HEK293 (cell line): ENCODE measurements at regions not wholly inside any gene's neighbourhood (a gene's known extent, or its start where the extent isn't known, plus 50 kb on each side); places are given as distances from the start of the nearest gene placed in this dataset.

Source experiments
- CTCF ChIA-PET: fragments of 350-600 bp; formaldehyde crosslinking; extraction: SDS; loops from one replicate; lab custom pipeline; 2021; ENCODE audit warnings: antibody characterized with exemption; lab: Yijun Ruan, JAX
- POLR2A ChIA-PET: fragments of 300-600 bp; formaldehyde crosslinking; extraction: SDS; loops from one replicate; lab custom pipeline; 2020; ENCODE audit warnings: antibody characterized with exemption, inconsistent platforms; lab: Yijun Ruan, JAX
- H3K27ac ChIP-seq: fragments of 200-500 bp; sonication (Bioruptor generic); 2 replicates; pipeline ENCODE4 v1.5.1; 2014; ENCODE audit warnings: low read depth, low read length, control low read depth, inconsistent platforms; ENCODE audit errors: extremely low read depth
- H3K36me3 ChIP-seq, 2 experiments: fragments of 200-500 bp in 1 of 2; sonication (Bioruptor generic) in 1 of 2; 1 replicate in 1 of 2; 2 replicates in 1 of 2; pipeline ENCODE4 v1.5.1; 2014 to 2017; ENCODE audit warnings: inconsistent platforms in 2 of 2, low read length in 2 of 2; ENCODE audit not compliant: control insufficient read depth in 2 of 2, insufficient read depth in 1 of 2
- H3K4me1 ChIP-seq: fragments of 200-500 bp; sonication (Bioruptor generic); 2 replicates; pipeline ENCODE4 v1.5.1; 2014; ENCODE audit warnings: mild to moderate bottlenecking, low read length, inconsistent platforms; ENCODE audit not compliant: control insufficient read depth, insufficient read depth
- H3K4me3 ChIP-seq: 2 replicates; pipeline ENCODE4 v1.5.1; 2011; ENCODE audit warnings: low read depth, mild to moderate bottlenecking, control low read depth, low read length, moderate library complexity
- H3K9me3 ChIP-seq: fragments of 200-500 bp; sonication (Bioruptor generic); 2 replicates; pipeline ENCODE4 v1.5.1; 2014; ENCODE audit warnings: low read depth, low read length, inconsistent platforms; ENCODE audit not compliant: control insufficient read depth, insufficient read depth
- EGR2 ChIP-seq: fragments of 450-650 bp; formaldehyde crosslinking; IDR thresholded peaks from 2 replicates; pipeline ENCODE4 v1.5.1; 2016; ENCODE audit warnings: low read depth, missing biosample characterization, missing genetic modification characterization
- IKZF3 ChIP-seq: fragments of 450-650 bp; IDR thresholded peaks from 2 replicates; pipeline ENCODE4 v1.5.0; 2018; ENCODE audit warnings: missing biosample characterization, mild to moderate bottlenecking, missing genetic modification characterization, moderate library complexity
- KLF16 ChIP-seq: fragments of 450-650 bp; formaldehyde crosslinking; IDR thresholded peaks from 2 replicates; pipeline ENCODE4 v1.5.1; 2017; ENCODE audit warnings: missing biosample characterization, missing genetic modification characterization
- KLF7 ChIP-seq: fragments of 450-650 bp; formaldehyde crosslinking; IDR thresholded peaks from 2 replicates; pipeline ENCODE4 v1.5.1; 2016; ENCODE audit warnings: missing biosample characterization, missing genetic modification characterization, borderline replicate concordance
- KLF8 ChIP-seq: fragments of 450-650 bp; formaldehyde crosslinking; IDR thresholded peaks from 2 replicates; pipeline ENCODE4 v1.5.1; 2016; ENCODE audit warnings: missing biosample characterization, missing genetic modification characterization
- SCRT2 ChIP-seq: fragments of 450-650 bp; formaldehyde crosslinking; IDR thresholded peaks from 2 replicates; pipeline ENCODE4 v1.5.1; 2016; ENCODE audit warnings: missing biosample characterization, missing genetic modification characterization
- ZFHX2 ChIP-seq: fragments of 450-650 bp; formaldehyde crosslinking; conservative IDR thresholded peaks from 2 replicates; pipeline ENCODE4 v1.5.1; 2016; ENCODE audit warnings: missing biosample characterization, missing genetic modification characterization
- ZFP41 ChIP-seq: fragments of 450-650 bp; formaldehyde crosslinking; IDR thresholded peaks from 2 replicates; pipeline ENCODE4 v1.5.1; 2016; ENCODE audit warnings: missing biosample characterization, missing genetic modification characterization, borderline replicate concordance
- ZNF658 ChIP-seq: fragments of 450-650 bp; formaldehyde crosslinking; IDR thresholded peaks from 2 replicates; pipeline ENCODE4; 2016; ENCODE audit warnings: missing biosample characterization, missing genetic modification characterization
- ZNF670 ChIP-seq: fragments of 450-650 bp; formaldehyde crosslinking; IDR thresholded peaks from 2 replicates; pipeline ENCODE4 v1.5.1; 2016; ENCODE audit warnings: missing biosample characterization, missing genetic modification characterization, low read depth
- ZSCAN23 ChIP-seq: fragments of 450-650 bp; formaldehyde crosslinking; IDR thresholded peaks from 2 replicates; pipeline ENCODE4 v1.5.1; 2016; ENCODE audit warnings: missing biosample characterization, missing genetic modification characterization
- TF ChIP-seq, protein P1 (sequence below): fragments of 450-650 bp; formaldehyde crosslinking; conservative IDR thresholded peaks from 2 replicates; pipeline ENCODE4 v1.5.1; 2016; ENCODE audit warnings: low read depth, missing biosample characterization, missing genetic modification characterization
- TF ChIP-seq, protein P2 (sequence below): fragments of 450-650 bp; formaldehyde crosslinking; IDR thresholded peaks from 2 replicates; pipeline ENCODE4 v1.5.1; 2016; ENCODE audit warnings: missing biosample characterization, missing genetic modification characterization
- TF ChIP-seq, protein P3 (sequence below): fragments of 450-650 bp; formaldehyde crosslinking; IDR thresholded peaks from 2 replicates; pipeline ENCODE4 v1.5.1; 2016; ENCODE audit warnings: missing biosample characterization, missing genetic modification characterization
- TF ChIP-seq, protein P4 (sequence below): fragments of 450-650 bp; formaldehyde crosslinking; IDR thresholded peaks from 2 replicates; pipeline ENCODE4 v1.5.1; 2016; ENCODE audit warnings: missing biosample characterization, missing genetic modification characterization
- TF ChIP-seq, protein P5 (sequence below): fragments of 450-650 bp; formaldehyde crosslinking; IDR thresholded peaks from 2 replicates; pipeline ENCODE4 v1.5.1; 2016; ENCODE audit warnings: missing biosample characterization, missing genetic modification characterization
- TF ChIP-seq, protein P6 (sequence below): fragments of 450-650 bp; formaldehyde crosslinking; IDR thresholded peaks from 2 replicates; pipeline ENCODE4 v1.5.1; 2017; ENCODE audit warnings: missing biosample characterization, missing genetic modification characterization

DNA sequence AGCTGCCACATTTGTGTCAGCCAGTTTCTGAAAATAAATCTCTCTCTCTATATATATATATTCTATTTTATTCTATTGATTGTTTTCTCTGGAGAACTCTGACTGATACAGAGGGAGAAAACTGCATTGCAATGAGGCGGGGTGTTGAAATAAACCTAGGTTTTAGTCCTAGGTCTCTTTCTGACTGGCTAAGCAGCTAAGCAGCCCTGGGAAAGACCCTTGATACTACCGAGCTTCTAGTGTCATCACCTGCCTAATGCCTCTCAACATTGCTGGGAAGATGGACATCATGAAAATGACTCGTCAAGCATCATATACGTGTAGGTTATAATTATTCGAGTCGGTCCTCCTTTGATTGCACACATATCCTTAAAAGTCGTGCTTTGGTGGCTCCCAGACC is 166.5 kb upstream of the IL12B start (continued):
- TF ChIP-seq, protein P1, sequence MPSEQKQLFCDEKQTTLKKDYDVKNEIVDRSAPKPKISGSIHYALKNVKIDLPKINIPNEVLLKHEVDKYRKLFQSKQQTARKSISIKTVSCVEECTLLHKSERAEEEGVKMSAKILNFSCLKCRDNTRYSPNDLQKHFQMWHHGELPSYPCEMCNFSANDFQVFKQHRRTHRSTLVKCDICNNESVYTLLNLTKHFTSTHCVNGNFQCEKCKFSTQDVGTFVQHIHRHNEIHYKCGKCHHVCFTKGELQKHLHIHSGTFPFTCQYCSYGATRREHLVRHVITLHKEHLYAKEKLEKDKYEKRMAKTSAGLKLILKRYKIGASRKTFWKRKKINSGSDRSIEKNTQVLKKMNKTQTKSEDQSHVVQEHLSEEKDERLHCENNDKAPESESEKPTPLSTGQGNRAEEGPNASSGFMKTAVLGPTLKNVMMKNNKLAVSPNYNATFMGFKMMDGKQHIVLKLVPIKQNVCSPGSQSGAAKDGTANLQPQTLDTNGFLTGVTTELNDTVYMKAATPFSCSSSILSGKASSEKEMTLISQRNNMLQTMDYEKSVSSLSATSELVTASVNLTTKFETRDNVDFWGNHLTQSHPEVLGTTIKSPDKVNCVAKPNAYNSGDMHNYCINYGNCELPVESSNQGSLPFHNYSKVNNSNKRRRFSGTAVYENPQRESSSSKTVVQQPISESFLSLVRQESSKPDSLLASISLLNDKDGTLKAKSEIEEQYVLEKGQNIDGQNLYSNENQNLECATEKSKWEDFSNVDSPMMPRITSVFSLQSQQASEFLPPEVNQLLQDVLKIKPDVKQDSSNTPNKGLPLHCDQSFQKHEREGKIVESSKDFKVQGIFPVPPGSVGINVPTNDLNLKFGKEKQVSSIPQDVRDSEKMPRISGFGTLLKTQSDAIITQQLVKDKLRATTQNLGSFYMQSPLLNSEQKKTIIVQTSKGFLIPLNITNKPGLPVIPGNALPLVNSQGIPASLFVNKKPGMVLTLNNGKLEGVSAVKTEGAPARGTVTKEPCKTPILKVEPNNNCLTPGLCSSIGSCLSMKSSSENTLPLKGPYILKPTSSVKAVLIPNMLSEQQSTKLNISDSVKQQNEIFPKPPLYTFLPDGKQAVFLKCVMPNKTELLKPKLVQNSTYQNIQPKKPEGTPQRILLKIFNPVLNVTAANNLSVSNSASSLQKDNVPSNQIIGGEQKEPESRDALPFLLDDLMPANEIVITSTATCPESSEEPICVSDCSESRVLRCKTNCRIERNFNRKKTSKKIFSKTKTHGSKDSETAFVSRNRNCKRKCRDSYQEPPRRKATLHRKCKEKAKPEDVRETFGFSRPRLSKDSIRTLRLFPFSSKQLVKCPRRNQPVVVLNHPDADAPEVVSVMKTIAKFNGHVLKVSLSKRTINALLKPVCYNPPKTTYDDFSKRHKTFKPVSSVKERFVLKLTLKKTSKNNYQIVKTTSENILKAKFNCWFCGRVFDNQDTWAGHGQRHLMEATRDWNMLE (tag by site-specific recombination), result no peak
- TF ChIP-seq SCRT2, result no peak
- TF ChIP-seq, protein P2, sequence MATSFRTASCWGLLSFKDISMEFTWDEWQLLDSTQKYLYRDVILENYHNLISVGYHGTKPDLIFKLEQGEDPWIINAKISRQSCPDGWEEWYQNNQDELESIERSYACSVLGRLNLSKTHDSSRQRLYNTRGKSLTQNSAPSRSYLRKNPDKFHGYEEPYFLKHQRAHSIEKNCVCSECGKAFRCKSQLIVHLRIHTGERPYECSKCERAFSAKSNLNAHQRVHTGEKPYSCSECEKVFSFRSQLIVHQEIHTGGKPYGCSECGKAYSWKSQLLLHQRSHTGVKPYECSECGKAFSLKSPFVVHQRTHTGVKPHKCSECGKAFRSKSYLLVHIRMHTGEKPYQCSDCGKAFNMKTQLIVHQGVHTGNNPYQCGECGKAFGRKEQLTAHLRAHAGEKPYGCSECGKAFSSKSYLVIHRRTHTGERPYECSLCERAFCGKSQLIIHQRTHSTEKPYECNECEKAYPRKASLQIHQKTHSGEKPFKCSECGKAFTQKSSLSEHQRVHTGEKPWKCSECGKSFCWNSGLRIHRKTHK, result no peak
- TF ChIP-seq ZNF670 (tag by site-specific recombination), result no peak
- TF ChIP-seq, protein P3, sequence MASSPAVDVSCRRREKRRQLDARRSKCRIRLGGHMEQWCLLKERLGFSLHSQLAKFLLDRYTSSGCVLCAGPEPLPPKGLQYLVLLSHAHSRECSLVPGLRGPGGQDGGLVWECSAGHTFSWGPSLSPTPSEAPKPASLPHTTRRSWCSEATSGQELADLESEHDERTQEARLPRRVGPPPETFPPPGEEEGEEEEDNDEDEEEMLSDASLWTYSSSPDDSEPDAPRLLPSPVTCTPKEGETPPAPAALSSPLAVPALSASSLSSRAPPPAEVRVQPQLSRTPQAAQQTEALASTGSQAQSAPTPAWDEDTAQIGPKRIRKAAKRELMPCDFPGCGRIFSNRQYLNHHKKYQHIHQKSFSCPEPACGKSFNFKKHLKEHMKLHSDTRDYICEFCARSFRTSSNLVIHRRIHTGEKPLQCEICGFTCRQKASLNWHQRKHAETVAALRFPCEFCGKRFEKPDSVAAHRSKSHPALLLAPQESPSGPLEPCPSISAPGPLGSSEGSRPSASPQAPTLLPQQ, result no peak
- no peak for TF ChIP-seq ZFP41 (tag by site-specific recombination)
- TF ChIP-seq, protein P4, sequence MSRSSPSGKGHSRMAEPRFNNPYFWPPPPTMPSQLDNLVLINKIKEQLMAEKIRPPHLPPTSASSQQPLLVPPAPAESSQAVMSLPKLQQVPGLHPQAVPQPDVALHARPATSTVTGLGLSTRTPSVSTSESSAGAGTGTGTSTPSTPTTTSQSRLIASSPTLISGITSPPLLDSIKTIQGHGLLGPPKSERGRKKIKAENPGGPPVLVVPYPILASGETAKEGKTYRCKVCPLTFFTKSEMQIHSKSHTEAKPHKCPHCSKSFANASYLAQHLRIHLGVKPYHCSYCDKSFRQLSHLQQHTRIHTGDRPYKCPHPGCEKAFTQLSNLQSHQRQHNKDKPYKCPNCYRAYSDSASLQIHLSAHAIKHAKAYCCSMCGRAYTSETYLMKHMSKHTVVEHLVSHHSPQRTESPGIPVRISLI (tag by site-specific recombination), result no peak
- TF ChIP-seq ZSCAN23 (tag by site-specific recombination), result no peak
- TF ChIP-seq KLF8 (tag by site-specific recombination), result no peak
- no peak for TF ChIP-seq KLF16
- TF ChIP-seq ZNF658 (tag by site-specific recombination), result no peak
- no peak for TF ChIP-seq KLF7 (tag by site-specific recombination)
- TF ChIP-seq, protein P5, sequence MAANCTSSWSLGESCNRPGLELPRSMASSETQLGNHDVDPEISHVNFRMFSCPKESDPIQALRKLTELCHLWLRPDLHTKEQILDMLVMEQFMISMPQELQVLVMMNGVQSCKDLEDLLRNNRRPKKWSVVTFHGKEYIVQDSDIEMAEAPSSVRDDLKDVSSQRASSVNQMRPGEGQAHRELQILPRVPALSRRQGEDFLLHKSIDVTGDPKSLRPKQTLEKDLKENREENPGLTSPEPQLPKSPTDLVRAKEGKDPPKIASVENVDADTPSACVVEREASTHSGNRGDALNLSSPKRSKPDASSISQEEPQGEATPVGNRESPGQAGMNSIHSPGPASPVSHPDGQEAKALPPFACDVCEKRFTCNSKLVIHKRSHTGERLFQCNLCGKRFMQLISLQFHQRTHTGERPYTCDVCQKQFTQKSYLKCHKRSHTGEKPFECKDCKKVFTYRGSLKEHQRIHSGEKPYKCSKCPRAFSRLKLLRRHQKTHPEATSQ (tag by site-specific recombination), result no peak

DNA sequence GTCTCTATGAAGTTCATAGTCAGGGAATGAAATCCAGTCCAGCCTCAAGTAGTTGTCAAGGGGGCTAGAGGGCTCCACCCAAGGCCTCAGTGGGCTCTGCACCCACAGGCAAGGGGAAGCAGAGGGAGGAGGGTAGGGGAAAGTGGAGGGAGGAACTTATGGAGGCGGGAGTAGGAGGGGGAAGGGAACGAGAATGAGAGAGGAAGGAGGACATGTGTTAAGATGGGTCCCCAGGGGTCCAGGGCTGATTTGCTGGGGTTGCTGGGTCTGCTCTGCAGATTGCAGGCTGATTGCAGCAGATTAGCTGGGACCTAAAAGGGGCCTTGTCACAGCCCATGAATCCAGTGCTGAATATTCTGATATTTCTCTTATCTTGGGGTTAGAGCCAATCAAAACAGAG is 166.9 kb upstream of the IL12B start:
- Histone ChIP-seq H3K4me1 (no peaks in the 10 kb centered on the region), H3K27ac (no peak overlapping the region), H3K9me3 (no peaks in the 10 kb centered on the region; the same call in 1 of the 2 replicates), H3K4me3 (no peak overlapping the region), H3K36me3 (no peaks in the 10 kb centered on the region)
- TF ChIP-seq, protein P6, sequence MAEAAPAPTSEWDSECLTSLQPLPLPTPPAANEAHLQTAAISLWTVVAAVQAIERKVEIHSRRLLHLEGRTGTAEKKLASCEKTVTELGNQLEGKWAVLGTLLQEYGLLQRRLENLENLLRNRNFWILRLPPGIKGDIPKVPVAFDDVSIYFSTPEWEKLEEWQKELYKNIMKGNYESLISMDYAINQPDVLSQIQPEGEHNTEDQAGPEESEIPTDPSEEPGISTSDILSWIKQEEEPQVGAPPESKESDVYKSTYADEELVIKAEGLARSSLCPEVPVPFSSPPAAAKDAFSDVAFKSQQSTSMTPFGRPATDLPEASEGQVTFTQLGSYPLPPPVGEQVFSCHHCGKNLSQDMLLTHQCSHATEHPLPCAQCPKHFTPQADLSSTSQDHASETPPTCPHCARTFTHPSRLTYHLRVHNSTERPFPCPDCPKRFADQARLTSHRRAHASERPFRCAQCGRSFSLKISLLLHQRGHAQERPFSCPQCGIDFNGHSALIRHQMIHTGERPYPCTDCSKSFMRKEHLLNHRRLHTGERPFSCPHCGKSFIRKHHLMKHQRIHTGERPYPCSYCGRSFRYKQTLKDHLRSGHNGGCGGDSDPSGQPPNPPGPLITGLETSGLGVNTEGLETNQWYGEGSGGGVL, result peak; percentile 54
- TF ChIP-seq ZFHX2 (tag by site-specific recombination) (peak; percentile 74), EGR2 (peak; percentile 64; the same call in 1 of the 2 replicates), IKZF3 (tag by site-specific recombination) (no peak)
- ChIA-PET POLR2A (no interaction called here), CTCF (interaction anchor here (0.7 kb wide), 1 partner anchor 386 kb away, joined by 3 read pairs; no protein-coding TSS in a partner anchor)
